Right lobe of liver (tissue), 4 donors: ENCODE measurements at regions not wholly inside any gene's neighbourhood (a gene's known extent, or its start where the extent isn't known, plus 50 kb on each side); places are given as distances from the start of the nearest gene placed in this dataset.
"Not testable (repeated sequence)": the region's sequence is repeated elsewhere in the genome, so short reads cannot be mapped to it uniquely, and the experiment has no call there.

Experiments
- CTCF ChIP-seq, 4 donors: fragments of 200-600 bp in 3 of 4; fragments of 450-650 bp in 1 of 4; IDR thresholded peaks; one replicate each; pipeline versions ENCODE4 v1.5.1 to v1.8.0; 2016 to 2022; ENCODE audit warnings: antibody characterized with exemption in 4 of 4, mild to moderate bottlenecking in 2 of 4
- POLR2A ChIP-seq: fragments of 450-650 bp; IDR thresholded peaks from one replicate; pipeline ENCODE4 v1.6.1; 2017; ENCODE audit warnings: antibody characterized with exemption, mild to moderate bottlenecking
- donor health status: DM: no; HTN: no; CAD: no.
- donor health status: DM: no; HTN: no; CAD: no.
- donor health status: DM: no; HTN: yes; CAD: no.

GRCh38 chr1:145541246-145541645, 66.5 kb upstream of the GPR89A start:
- not testable (repeated sequence) for TF ChIP-seq CTCF (IDR thresholded peaks at IDR 0.05); POLR2A
